ENCODE measurements at regions not wholly inside any gene's neighbourhood (a gene's known extent, or its start where the extent isn't known, plus 50 kb on each side); places are given as distances from the start of the nearest gene placed in this dataset.

DNA sequence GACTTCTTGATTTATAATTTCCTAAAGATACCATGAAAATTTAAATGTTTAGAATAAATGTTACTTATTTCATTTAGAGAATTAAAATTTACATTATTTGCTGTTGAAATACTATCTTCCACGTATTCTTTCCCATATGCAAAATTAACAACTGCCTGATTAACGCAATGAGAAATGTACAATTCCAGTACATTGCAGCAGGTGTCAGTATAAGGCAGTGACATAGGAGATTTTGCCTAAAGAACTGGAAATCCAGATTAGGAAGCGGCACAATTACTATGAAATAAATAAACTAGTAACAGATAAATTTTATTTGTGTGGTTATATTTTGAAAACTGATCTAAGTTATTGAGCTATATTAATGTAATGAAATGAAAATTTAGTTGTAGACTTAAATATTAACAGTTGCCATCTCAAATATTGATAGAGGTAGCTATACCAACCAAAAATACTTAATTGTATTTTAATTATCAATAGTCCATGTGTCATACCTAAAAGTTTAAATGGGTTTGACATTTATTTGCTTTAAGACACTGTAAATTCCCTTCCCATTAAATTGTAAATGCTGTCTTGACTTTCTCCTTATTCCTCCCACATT lies 300.2 kb downstream of the UTRN start:
- DNase-seq = no peak

DNA sequence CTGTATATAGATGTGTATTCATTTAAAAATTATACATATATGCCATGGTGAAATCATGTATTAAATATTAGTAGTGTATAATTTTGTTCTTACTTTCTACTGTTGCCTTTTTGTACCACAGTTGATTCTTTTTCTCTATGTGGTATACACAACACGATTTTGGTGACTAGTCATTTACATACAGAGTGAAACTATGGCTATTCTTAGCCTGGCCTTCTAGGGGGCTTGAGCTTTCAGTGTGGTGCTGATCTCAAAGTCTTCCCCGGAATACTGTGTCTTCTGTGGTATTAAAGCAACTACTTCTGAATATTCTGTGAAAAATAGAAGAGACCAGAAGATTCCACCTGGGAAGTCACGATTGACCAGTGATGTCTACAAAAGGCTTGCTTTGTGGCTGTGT lies 301.9 kb downstream of the UTRN start:
- no peak for DNase-seq

DNA sequence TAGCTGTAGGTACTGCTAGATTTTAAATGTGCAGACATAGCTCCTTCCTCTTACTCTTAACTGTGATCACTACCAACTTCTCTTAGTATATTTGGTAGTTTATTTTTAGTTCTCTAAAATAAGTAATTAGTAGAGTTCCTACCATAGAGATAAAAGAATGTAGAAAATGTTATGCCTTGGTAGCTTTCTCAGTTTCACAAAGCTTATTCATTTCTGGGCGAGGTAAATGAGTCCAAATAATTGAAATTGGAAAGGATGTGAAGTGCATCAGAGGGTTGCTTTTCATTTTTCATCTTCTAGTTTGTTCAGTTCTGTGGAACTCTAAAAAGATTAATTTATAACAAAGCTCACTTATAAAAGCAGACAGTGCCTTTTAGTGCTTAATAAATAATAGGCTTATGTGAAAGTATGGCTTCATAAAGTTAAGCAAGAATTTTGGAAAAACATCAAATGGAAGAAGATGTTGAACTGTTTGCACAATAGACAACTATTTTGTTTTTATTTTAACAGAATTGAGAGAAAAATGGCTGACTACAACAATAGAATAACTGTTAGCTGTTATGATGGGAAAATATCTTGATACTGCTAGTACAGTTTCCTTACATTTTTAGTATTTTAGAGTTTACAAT lies 303.7 kb downstream of the UTRN start:
- DNase-seq = no peak

DNA sequence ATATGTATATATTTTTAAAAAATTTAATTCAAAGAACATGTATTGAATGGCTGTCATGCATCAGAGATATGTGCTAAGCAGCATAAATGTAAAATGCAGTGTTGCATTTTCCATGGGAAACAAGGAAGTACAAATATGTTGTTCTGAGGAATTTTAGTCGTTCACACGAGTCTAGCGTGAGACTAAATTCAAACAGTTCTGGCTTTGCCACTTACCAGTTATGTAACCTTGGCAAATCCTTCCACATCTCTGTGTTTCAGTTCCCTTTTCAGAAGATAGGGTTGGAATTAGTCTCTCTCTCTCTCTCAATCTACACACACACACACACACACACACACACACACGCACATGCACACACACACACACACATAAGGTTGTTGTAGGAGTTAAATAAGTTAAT lies 305.4 kb downstream of the UTRN start:
- no peak for DNase-seq

DNA sequence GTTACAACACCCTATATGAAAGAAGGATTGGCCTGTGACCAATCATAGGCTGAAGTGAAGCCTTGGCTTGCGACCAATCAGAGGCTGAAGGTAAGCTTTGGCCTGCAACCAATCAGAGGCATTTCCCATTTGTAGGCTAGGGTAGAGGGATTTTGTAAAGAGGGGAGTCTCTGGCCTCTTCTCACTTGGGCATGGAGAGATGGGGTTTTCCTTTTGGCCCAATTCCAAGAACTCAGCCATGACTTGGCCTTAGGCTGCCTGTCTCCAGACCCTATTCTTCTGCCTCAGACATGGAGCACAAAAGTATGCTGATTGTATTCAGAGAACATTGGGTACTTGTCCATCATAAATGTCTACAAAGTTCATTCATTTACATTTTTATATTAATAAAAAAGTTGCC lies 308.3 kb downstream of the UTRN start:
- DNase-seq = no peak

DNA sequence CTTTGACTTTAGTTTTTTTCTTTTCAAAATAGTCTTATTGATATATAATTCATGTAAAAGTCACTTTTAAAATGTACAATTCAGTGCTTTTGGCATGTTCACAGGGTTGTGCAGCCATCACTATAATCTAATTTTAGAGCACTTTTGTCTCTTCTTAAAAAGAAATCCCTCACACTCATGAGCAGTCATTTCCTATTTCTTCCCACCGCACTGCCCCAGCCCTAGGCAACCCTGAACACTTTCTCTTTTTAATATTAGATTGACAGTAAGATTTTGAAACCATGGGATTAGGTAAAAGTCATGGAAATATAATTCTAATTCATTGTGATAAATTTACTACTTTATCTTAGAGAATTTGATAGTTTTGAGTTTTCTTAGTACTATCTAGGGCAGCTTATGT lies 309.4 kb downstream of the UTRN start:
- DNase-seq = no peak

DNA sequence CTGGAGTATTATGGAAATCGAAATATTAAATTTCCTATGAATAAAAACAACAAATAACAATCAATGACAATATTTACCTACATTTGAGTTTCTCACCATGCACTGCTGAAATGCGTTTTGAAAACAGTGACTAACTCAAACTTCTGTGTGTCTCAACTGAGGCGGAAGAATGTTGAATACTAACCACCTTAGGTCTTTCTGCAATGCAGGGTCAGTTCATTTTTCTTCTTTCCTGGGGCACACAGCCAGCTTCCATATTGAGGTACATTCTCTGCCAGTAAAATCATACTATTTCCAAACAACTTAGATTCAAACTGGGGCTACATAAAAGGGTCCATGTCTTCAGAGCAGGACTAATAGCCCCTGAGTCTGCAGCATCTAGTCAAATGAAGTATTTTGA lies 310.1 kb downstream of the UTRN start:
- no peak for DNase-seq

DNA sequence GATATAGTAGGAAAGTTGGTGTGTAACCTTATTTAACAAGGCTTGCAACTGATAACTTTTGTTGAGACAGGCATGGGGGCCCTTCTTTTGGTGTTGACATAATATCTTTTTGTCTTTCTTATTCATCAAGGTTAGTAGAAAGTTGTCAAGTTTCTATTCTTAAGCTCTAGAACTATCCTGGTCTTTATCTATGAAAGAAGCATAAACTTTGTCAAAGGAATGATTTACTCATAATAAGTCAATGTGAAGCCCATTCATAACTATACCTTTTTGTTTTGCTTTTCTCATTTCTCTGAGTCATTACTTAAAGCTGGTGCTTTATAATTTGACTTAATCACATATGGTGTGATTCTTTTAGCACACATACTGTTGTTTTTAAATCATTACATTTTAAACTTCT lies 312.4 kb downstream of the UTRN start:
- no peak for DNase-seq

DNA sequence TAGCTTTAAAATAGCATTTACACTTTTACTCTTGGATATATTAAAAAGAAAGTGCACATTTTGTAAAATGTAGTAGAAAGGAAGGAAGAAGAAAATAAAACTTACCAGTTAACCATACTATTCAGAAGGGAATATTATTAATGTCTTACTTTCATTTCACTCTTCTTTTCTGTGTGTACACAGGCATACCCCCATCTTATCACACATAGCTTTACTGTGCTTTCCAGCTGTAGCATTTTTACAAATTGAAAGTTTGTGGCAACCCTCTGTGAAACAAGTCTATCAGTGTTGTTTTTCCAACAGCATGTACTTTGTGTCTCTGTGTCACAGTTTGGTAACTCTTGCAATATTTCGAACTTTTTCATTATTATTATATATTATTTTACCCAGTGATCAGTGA lies 314.5 kb downstream of the UTRN start:
- no peak for DNase-seq

DNA sequence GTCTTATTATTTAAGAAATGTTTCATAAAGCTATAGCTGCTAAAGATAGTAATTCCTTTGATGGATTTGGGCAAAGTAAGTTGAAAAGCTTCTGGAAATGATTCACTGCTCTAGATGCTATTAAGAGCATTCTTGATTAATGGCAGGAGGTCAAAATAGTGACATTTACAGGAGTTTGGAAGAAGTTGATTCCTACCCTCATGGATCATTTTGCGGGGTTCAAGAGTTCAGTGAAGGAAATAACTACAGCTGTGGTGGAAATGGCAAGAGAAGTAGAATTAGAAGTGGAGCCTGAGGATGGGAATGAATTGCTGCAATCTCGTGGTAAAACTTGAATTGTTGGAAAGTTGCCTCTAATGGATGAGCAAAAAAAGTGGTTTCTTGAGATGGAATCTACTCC lies 316.1 kb downstream of the UTRN start:
- DNase-seq = no peak

DNA sequence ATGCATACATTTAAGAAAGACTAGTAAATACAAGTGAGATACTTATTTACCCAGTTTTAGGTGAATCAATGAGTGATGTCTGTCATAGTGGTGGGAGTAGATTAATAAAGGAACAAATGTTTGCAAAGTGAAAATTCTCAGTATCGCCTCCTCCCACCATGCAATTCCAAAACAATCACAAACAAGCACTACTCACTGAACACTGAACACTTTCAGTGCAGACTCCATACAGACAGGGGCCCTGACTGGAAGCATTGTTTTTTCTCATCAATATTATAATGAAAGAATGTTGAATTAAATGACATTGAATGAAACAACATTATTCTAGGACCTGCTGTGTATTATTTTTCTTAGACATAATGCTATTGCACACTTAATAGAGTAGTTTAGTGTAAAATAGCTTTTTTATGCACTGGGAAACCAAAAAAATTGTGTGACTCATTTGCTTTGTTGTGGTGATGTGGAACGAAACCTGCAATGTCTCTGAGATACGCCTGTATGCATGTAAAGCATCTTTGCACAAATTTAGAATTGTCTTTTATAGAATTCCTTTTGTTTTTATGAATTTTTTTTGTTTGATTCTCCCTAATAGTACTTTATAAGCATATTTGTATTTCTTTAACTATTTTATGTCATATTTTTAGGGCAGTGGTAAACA lies 317.5 kb downstream of the UTRN start:
- no peak for DNase-seq

DNA sequence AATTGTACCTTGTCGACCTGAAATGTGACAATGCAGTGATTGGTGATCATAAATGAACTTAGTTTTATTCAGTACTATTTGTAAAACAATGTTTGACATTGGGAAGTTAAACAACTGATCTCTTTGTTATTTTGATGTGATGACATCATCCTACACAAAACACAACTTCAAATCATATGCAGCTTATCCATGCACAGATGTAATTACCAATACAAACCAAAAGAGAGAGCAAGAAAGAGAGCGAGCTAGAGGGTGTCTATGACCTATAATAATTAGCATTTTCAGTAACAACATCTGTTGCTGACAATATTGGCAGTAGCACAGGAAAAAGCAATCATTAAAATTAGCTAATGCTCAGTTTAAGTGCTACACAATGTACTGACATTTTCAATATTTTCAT lies 320.9 kb downstream of the UTRN start:
- DNase-seq = no peak

DNA sequence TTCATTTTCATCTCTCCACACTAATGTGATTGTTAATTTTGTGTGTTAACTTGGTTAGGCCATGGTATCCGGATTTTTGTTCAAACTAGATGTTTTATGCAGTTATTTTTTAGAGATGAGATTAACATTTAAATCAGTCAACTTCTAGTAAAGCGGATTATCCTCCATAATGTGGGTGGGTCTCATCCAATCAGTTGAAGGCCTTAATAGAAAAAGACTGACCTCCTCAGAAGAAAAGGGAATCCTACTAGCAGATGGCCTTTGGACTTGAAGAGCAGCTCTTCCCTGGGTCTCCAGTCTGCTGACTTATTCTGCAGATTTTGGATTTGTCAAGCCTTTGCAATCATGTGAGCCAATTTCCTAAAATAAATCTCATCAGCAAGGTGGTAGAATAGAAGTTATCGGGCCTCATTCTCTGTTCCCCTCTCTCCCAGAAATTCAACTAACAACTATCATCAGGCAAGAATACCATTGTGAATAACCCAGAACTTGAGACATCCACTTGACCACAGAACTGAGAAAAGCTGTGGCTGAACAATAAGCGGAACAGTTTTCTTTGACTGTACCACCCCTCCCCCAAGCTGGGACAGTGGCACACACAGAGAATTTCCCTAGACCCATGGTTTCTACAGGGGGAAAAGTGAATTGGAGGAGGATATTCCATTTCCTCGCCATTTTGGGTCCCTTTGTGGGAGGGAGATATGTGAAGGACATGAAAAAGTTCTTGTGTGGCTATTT lies 323.0 kb downstream of the UTRN start:
- no peak for DNase-seq

DNA sequence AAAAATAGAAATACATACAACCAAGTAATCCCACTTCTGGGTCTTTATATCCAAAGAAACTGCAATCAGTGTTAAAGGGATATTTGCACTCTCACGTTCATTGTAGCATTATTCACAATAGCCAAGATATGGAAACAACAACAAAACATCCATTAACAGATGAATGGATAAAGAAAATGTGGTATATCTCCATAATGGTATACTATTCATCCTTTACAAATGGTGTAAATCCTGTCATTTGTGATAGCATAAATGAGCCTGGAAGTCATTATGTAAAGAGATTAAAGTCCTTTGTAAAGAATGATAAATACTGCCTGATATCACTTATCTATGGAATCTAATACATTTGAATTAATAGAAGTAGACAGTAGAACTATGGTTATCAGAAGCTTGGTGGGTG lies 327.7 kb downstream of the UTRN start:
- no peak for DNase-seq

DNA sequence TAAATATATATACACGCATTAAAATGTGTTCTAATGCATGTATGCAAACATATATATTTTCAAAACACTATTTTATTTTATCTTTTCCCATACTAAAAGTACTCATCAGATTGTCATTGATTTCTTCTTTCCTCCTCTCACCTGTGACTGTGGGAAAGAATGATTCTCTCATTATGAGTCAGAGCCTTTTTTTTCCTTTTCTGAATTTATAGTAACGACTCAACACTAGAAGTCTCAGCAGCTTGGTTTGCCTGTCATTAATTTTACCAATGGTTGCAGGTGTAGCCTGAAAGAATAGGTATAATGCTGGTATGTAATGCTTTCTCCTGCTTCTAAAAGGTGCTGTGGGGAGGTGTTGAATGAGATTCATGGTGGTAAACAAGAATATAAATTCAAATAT lies 328.7 kb downstream of the UTRN start:
- no peak for DNase-seq

DNA sequence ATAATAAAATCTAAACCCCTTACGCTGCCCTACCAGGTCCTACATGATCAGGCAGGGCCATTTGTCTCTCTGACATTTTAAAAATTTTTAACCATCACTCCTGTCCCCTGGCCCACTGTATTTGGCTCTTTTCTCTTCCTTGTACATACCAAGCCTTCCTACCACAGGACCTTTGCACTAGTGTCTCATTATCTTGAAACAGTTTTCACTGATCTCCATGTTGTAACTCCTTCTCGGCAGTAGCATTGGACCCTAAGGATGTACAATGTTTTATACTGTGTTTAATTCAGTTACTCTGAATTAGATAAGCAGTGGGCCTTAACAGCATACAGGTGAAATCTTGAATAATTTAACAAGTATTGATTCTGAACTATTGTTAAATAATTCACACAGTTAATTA lies 330.7 kb downstream of the UTRN start:
- no peak for DNase-seq

DNA sequence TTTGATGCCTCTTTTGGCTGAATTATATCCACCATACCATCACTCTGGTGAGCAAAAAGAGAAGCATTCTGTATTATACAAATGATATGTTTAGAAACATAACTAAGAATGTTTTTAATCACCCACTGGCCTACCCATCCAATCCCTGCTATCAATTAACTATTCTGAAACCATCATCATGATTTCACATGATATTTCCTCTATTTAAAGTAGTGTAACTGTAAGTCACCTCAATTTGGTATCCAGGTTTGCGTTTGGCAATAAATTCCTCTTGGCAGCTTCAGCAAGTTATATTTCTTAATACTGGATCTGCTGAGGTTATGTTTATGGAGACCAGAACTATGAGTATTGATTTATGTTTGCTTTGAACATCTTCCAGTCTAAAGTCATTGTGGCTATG lies 332.1 kb downstream of the UTRN start:
- DNase-seq = no peak

DNA sequence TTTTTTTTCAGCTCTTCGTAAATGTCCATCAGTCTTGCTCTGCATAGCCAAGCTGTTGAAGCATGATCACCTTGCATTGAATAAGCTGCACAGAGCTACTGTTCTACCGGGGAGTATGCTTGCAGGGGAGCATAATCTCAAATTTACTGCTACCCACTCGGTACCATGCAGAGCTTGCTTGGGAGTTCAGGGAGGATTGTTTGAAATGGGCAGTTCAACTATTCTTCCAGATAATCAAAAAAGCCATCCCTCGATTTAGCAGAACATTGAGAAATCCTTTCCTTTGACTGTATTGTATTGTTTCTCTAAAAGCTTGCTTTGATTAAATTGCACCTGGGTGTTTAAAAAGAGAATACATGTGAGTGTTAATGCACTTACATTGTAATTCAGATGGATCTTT lies 332.6 kb downstream of the UTRN start:
- DNase-seq = no peak

DNA sequence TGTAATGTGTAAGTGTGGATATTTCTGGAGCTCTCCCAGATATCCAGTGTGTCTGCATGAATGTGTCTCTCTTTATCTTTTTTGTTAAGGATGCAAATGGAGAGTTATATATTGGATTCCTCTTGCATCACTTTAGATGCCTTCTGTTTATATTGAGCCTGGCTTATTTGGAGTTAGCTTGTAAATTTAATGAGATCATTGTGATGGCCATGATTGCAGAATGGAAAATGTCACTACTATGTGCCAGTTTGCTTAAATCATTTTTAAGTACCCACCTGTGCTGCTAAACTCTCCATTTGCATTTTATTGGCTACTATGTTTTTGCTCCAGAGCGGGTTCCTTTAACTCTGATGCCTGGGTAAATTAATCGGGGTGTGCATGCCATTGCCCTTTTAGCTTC lies 334.8 kb downstream of the UTRN start:
- DNase-seq = no peak

DNA sequence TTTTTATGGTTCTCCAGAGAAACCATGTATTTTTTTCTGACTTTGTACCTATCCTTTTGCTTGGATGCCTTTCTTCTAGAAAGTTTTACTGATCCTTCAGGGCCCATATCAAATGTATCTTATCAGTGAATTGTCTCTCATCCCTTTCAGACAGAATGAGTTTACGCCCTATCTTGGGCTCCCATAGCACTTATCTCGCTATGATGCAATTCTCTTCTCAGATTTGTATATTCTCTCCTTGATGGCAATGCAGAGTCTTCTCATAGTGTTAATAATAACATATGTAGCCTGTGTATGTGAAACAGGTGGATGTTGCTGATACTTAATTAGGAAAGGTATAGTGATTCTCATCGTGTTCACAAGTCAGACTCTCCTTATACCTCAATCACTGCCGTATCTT lies 336.2 kb downstream of the UTRN start:
- no peak for DNase-seq

DNA sequence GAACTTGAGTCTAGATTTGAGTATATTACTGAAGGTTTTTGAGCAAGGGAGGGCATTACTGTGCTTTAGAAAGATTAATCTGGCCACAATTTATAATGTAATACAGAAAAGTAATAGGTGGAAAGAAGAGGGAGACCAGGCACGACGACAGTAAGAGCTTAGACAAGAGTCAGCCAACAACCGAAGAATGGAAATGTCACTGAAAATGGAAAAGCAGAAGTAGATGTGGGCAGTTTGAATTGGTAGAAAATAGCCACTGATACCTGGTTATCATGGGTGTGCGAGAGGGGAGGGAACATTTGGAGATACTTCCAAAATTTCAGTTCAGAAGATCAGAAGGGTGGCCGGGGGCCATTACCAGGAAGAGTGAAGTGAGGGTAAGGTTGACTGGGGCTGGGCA lies 339.1 kb downstream of the UTRN start:
- DNase-seq = no peak

DNA sequence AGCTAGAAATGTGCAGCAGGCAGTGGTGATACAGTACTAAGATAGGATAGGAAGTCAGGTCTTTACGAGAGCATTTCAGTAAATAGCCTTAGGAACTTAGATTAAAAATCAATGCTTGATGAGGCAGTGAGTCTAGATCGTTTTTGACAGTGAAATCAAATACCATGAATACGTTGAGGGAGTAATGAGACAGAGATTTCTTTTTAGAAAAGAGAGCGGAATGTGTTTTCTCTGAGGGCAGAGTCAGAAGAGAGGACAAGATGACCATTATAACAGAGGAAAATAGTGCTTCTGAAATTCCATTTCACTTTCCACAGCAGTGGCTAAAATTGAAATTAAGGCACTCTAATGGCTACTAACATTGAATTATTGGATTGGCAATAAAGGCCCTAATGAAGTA lies 339.6 kb downstream of the UTRN start:
- no peak for DNase-seq

DNA sequence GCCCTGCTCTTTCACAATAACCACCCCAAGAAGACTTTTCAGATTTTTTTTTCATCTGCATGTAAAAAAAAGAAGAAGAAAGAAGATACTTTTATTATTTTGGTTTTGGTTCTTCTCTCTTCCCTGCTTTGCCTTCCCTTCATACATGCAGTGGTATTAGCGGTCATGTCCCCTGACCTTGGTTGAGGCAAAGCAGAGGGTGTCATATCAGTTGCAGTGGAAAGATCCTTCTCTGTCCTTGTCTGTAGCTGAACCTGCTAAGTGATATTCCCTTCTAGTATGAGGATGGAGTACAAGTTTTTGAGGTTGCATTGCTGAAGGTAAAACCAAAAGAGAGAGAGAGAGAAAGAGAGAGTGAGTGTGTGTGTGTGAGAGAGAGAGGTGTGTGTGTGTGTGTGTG lies 345.7 kb downstream of the UTRN start:
- DNase-seq = no peak

DNA sequence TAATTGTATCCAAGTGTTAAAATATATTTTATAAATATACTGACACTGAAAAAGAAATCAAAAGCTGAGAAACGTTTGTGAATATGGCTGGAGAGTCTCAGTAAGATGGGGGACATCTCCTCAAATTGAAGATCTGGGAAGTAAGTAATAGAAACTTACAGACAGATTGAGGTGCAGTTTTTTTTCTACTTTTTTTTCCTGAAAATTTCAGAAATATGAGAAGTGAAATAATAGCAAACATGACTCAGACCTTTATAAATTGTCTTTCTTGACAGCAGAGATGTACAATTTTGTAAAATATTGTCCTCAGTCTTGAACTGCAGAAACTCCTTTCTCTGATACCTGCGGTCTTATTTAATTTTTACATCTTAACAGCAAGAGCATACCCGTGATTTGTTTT lies 347.1 kb downstream of the UTRN start:
- DNase-seq = no peak
